OCI-LY3 (cell line): ENCODE measurements at regions not wholly inside any gene's neighbourhood (a gene's known extent, or its start where the extent isn't known, plus 50 kb on each side); places are given as distances from the start of the nearest gene placed in this dataset.
"Not testable (repeated sequence)": the region's sequence is repeated elsewhere in the genome, so short reads cannot be mapped to it uniquely, and the experiment has no call there.

Experiments
- H2AFZ ChIP-seq: fragments of 200-600, 300-600 bp; shearing (Covaris generic); 2 replicates; pipeline ENCODE4 v1.6.0; 2014; ENCODE audit warnings: antibody characterized with exemption, low read depth, low read length
- H3K27ac ChIP-seq: fragments of 200-600, 300-600 bp; sonication (generic); 2 replicates; pipeline ENCODE4 v1.5.1; 2014; ENCODE audit warnings: mild to moderate bottlenecking, low read length, moderate library complexity, mixed read lengths
- H3K27me3 ChIP-seq: fragments of 200-600, 300-600 bp; sonication (generic); 2 replicates; pipeline ENCODE4 v1.6.1; 2014; ENCODE audit warnings: low read depth, low read length, mixed read lengths
- H3K36me3 ChIP-seq: fragments of 200-600, 300-600 bp; sonication (generic); replicated peaks from 2 replicates; pipeline ENCODE3; 2014; ENCODE audit warnings: low read depth, low read length, mixed read lengths
- H3K4me1 ChIP-seq: fragments of 300-600, 200-600 bp; sonication (generic); 2 replicates; pipeline ENCODE4 v1.6.1; 2014; ENCODE audit warnings: low read length, mixed read lengths
- H3K4me2 ChIP-seq: fragments of 200-600, 300-600 bp; sonication (generic); 2 replicates; pipeline ENCODE4 v1.6.1; 2014; ENCODE audit warnings: low read length, mixed read lengths
- H3K4me3 ChIP-seq: fragments of 300-600, 200-600 bp; sonication (generic); 2 replicates; pipeline ENCODE4 v1.5.1; 2014; ENCODE audit warnings: antibody characterized with exemption, mild to moderate bottlenecking, low read length, moderate library complexity
- H3K79me2 ChIP-seq: fragments of 300-600, 200-600 bp; shearing (Covaris generic); 2 replicates; pipeline ENCODE4 v1.6.1; 2014; ENCODE audit warnings: mild to moderate bottlenecking, low read length, mixed read lengths
- H3K9ac ChIP-seq: fragments of 300-600, 200-600 bp; shearing (Covaris generic); 2 replicates; pipeline ENCODE4 v1.6.0; 2014; ENCODE audit warnings: mild to moderate bottlenecking, low read length, moderate library complexity
- H3K9me3 ChIP-seq: fragments of 200-600, 300-600 bp; shearing (Covaris generic); 2 replicates; pipeline ENCODE4 v1.6.1; 2014; ENCODE audit warnings: low read length, mixed read lengths; ENCODE audit not compliant: insufficient read depth
- H4K20me1 ChIP-seq: fragments of 200-600, 300-600 bp; sonication (generic); 2 replicates; pipeline ENCODE4 v1.6.1; 2016; ENCODE audit warnings: low read length, mixed read lengths; ENCODE audit not compliant: insufficient read depth
- EZH2phosphoT487 ChIP-seq: fragments of 200-600 bp; shearing (Covaris generic); IDR thresholded peaks from 2 replicates; pipeline ENCODE4 v1.6.1; 2018; ENCODE audit warnings: antibody characterized with exemption, mixed run types, low read depth
- TF ChIP-seq, protein P1 (sequence below): fragments of 200-600, 300-600 bp; sonication (generic); IDR thresholded peaks from 2 replicates; pipeline ENCODE4 v1.5.1; 2014; ENCODE audit warnings: antibody characterized with exemption, low read length, low read depth

- TF ChIP-seq, protein P1, sequence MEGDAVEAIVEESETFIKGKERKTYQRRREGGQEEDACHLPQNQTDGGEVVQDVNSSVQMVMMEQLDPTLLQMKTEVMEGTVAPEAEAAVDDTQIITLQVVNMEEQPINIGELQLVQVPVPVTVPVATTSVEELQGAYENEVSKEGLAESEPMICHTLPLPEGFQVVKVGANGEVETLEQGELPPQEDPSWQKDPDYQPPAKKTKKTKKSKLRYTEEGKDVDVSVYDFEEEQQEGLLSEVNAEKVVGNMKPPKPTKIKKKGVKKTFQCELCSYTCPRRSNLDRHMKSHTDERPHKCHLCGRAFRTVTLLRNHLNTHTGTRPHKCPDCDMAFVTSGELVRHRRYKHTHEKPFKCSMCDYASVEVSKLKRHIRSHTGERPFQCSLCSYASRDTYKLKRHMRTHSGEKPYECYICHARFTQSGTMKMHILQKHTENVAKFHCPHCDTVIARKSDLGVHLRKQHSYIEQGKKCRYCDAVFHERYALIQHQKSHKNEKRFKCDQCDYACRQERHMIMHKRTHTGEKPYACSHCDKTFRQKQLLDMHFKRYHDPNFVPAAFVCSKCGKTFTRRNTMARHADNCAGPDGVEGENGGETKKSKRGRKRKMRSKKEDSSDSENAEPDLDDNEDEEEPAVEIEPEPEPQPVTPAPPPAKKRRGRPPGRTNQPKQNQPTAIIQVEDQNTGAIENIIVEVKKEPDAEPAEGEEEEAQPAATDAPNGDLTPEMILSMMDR: no peak
- no peak for TF ChIP-seq EZH2phosphoT487
- H3K27ac ChIP-seq: no peak overlapping the region
- H4K20me1 ChIP-seq: no peaks in the 10 kb centered on the region
- H2AFZ ChIP-seq: no peak overlapping the region
- H3K9ac ChIP-seq: no peak overlapping the region
- no peaks in the 10 kb centered on the region for H3K79me2 ChIP-seq
- H3K9me3 ChIP-seq: no peaks in the 10 kb centered on the region
- H3K4me3 ChIP-seq: no peak overlapping the region
- H3K27me3 ChIP-seq: no peaks in the 10 kb centered on the region
- no peak overlapping the region for H3K4me2 ChIP-seq
- H3K36me3 ChIP-seq: no peaks in the 10 kb centered on the region
- peaks cover 9% of the 10 kb centered on the region for H3K4me1 ChIP-seq
Observed at GRCh38 chr6:101126501-101126900, 245.4 kb upstream of the ASCC3 start.

- Histone ChIP-seq H3K9me3 (no peaks in the 10 kb centered on the region), H3K27ac (no peak overlapping the region), H3K36me3 (no peaks in the 10 kb centered on the region), H3K27me3 (no peaks in the 10 kb centered on the region), H2AFZ (no peak overlapping the region), H3K79me2 (no peaks in the 10 kb centered on the region), H3K4me3 (no peak overlapping the region), H3K9ac (no peak overlapping the region), H4K20me1 (no peaks in the 10 kb centered on the region), H3K4me2 (no peak overlapping the region), H3K4me1 (peaks cover 9% of the 10 kb centered on the region)
- TF ChIP-seq EZH2phosphoT487: no peak
- TF ChIP-seq, protein P1: no peak
Observed at GRCh38 chr6:101129851-101130250, 248.7 kb upstream of the ASCC3 start.

- no peak overlapping the region for H3K4me3 ChIP-seq
- H3K36me3 ChIP-seq: no peaks in the 10 kb centered on the region
- H2AFZ ChIP-seq: no peak overlapping the region
- H3K27ac ChIP-seq: no peak overlapping the region
- no peaks in the 10 kb centered on the region for H3K9me3 ChIP-seq
- H3K27me3 ChIP-seq: no peaks in the 10 kb centered on the region
- H3K79me2 ChIP-seq: no peaks in the 10 kb centered on the region
- no peak overlapping the region for H3K4me2 ChIP-seq
- no peaks in the 10 kb centered on the region for H3K4me1 ChIP-seq
- no peak overlapping the region for H3K9ac ChIP-seq
- TF ChIP-seq, protein P1: no peak
- no peaks in the 10 kb centered on the region for H4K20me1 ChIP-seq
Observed at GRCh38 chr6:101146389-101146788, 247.1 kb upstream of the GRIK2 start.

DNA sequence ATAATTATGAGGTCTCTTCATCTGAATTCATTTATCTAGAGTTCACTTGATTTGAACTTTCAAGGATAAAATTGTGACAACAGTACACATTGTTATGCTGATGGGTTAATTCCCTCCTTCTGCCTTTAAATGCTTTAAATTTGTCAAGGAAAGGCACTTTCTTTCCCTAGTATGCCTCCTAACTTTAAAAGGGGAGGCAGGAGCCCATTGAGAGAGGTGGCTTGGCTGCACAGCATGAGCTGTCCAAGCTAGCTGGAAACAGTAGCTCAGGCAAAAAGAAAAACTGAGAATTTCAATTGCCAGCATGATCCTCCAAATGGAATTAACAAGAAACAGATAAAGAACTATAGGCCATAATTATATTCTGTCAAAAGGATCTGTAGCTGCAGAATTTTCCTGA lies 243.3 kb upstream of the GRIK2 start:
- no peaks in the 10 kb centered on the region for H3K4me1 ChIP-seq
- no peak overlapping the region for H3K9ac ChIP-seq
- no peaks in the 10 kb centered on the region for H4K20me1 ChIP-seq
- H2AFZ ChIP-seq: no peak overlapping the region
- no peak overlapping the region for H3K4me2 ChIP-seq
- H3K79me2 ChIP-seq: no peaks in the 10 kb centered on the region
- H3K27ac ChIP-seq: no peak overlapping the region
- no peak for TF ChIP-seq EZH2phosphoT487
- TF ChIP-seq, protein P1: no peak
- no peaks in the 10 kb centered on the region for H3K9me3 ChIP-seq
- H3K36me3 ChIP-seq: no peaks in the 10 kb centered on the region
- H3K27me3 ChIP-seq: no peaks in the 10 kb centered on the region
- no peak overlapping the region for H3K4me3 ChIP-seq

- H3K4me1 ChIP-seq, H3K27me3 ChIP-seq, H3K4me2 ChIP-seq, H3K27ac ChIP-seq, H3K4me3 ChIP-seq, H2AFZ ChIP-seq, H3K36me3 ChIP-seq, H3K79me2 ChIP-seq, H4K20me1 ChIP-seq, H3K9ac ChIP-seq, H3K9me3 ChIP-seq: not testable (repeated sequence)
Observed at GRCh38 chr6:101157638-101158037, 235.9 kb upstream of the GRIK2 start.
